G401 (cell line): ENCODE measurements at regions not wholly inside any gene's neighbourhood (a gene's known extent, or its start where the extent isn't known, plus 50 kb on each side); places are given as distances from the start of the nearest gene placed in this dataset.

Experiments
- DNase-seq: peaks from one replicate; pipeline ENCODE4 v3.0.0-alpha.2; 2015; ENCODE audit warnings: low spot score
- in situ Hi-C: cut with HindIII; loops from 2 replicates; pipeline ENCODE4 v1.10.0; 2016; ENCODE audit warnings: low sequenced_read_pairs, mixed read lengths

DNA sequence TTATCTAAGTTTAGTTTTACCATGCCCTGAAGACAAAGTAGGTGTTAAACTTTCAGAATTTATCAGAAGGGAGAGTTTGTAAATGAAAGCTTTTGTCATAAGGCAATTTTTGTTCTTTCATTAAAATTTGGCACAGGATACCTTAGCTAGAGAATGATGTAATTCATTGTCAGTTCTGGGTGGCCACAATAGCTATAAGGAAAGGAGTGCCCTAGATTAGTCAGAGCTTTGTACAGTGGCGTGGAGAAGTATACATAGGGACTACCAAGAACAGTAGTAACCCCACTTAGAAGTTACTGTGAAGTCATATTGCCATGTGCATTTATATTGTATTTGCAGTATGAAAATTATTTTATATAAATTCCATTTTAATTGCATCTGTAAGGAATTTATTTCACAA, 126.3 kb upstream of the CARD18 start:
- DNase-seq: no peak
- in situ Hi-C loops: no loop called here

DNA sequence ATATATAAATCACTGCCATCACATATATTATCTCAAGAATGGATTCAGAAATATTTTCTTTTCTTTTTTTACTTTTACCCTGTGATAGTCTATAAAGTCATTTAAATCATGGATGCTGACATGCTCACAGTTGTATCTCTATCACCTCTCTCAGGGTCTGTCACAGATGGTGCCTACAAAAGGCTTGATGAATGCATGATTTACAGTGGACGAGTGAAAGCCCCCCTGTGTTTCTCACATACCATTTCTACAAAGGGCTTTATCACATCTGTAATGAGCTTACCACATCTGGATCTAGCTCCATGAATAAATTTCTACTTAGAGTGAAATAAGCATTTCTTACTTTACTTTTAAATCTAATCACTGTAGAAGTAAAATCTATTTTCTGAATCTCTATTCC, 121.4 kb upstream of the CARD18 start:
- DNase-seq: no peak
- in situ Hi-C loops: no loop called here

DNA sequence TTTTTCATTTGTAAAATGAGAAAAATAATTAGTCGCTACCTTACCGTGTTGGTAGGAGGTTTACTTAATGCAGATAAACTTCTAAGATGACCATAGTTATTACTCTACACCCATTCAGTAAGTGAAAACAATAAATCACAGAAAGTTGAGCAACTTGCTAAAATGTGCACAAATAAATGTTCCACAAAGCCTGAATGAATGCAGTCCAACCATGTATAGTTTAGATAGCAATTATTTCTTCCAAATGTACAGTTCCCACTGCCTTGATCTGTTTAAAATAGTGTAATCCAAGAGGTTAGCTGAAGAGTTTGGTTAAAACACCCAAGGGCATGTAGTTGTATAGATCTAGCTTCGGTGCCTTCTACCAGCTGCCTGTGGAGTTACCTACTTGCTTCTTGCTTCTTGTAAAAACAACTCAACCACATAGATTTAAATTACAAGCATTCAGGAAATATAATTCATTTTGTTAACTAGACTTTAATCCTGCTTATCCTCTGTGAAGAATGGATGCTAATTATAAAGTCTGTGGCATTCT, 106.3 kb upstream of the CARD18 start:
- in situ Hi-C loops: no loop called here
- no peak for DNase-seq

DNA sequence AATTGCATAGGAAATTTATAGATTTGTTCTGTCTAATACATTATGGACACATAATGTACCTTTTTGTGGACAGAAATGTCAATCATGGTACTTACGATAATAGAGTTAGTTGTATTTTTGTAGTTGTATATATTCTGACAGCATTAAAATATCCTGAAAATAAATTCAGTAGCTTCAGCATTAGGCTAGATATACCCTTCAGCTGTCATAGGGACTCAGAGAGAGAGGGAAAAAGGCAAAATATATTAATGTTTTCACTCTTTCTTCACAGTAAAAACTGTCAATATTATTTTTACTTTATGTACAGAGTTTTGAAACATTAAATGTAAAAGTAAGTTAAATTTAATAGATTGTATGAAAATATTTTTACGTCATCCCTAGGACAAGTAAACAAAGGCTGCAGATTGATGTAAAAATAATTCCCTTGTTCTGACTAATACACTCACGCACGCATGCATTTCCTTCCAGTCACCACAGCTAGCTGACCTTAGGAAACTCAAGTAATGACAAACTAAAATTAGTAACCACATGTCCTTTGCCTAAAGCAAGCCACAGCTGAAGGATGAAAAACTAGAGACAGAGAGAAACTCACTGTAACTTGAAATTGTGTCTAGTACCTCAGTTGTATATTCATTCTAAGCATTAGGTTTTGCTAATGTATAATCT, 104.7 kb upstream of the CARD18 start:
- DNase-seq: no peak
- in situ Hi-C loops: no loop called here

DNA sequence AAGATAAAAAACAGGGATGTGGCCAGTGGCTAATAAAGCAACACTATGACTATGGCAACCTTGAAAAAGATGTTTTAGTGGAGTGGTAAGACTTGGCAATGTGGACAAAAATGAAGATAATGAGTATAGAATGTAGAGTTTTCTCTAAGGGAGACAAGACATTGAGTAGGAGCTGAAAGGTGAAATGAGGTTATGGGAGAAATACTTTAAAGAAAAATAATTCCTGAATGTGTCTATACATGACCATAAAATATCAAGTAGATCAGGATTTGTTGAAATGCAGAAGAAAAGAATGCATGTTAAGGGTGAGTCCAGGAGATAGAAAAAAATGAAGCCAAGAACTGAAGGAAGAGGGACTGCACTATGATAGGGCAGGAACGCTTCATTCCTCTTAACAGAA, 101.6 kb upstream of the CARD18 start:
- in situ Hi-C loops: no loop called here
- no peak for DNase-seq

DNA sequence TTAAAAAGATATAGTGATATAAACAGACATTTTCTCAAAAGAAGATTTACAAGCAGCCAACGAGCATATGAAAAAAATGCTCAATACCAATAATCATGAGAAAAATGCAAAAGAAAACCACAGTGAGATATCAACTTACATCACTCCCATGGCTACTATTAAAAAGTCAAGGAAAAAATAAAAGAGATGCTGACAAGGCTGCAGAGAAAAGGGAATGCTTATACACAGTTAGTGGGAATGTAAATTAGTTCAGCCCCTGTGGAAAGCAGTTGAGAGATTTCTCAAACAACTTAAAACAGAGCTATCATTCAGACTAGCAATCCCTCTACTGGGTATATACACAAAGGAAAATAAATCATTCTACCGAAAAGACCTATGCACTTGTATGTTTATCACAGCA, 97.1 kb upstream of the CARD18 start:
- in situ Hi-C loops: no loop called here
- no peak for DNase-seq

DNA sequence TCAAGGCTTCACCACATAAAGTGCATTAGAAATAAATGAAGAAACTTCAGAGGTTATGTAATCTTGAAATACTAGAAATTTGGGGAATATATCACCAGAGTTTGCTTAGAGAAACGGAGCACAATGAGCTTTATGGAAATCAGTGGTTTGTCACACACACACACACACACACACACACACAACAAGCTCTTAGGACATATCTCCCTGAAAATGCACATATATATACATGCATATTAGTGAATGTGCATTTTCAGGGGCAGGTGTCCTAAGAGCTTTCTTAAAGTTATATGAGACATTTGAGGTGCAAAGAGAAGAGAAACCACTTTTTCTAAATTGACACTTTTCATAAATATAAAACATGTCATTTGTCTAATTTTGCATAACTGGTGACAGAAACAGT, 93.7 kb upstream of the CARD18 start:
- in situ Hi-C loops: no loop called here
- DNase-seq: no peak

DNA sequence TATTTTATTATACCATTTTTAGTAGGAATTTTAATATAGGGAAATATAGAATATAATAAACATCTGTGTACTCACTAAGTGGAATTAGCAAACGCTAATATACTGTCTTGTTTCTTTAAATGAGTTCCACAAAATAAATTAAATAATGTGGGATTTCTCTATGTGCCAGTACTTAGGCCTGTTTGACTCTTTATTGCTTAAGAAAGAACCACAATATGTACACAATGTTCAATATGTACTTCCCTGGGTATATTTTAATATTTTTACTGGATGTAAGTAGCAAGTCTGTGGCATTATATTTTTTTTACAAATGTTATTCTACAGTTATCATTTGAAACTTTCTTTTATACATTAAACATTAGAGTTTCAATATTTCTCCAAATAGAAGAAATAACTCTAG, 92.5 kb upstream of the CARD18 start:
- in situ Hi-C loops: no loop called here
- DNase-seq: no peak

DNA sequence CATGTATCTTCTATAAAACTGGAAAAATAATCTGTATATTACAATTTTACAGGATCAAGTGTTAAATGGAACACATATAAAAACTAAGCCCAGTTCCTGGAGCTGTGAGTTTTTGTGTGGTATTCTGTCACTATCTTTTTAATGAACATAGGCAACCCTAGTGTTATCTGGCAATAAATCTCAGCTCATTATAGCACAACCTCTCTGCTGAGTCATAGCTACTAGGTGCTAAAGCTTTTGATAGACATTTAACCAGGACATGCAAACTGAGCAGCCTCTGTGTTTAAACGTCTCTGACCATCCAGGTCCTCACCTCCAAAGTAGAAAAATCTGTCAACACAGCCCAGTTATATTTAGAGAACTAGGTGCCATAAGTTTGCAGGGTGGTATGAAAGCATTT, 91.0 kb upstream of the CARD18 start:
- no peak for DNase-seq

DNA sequence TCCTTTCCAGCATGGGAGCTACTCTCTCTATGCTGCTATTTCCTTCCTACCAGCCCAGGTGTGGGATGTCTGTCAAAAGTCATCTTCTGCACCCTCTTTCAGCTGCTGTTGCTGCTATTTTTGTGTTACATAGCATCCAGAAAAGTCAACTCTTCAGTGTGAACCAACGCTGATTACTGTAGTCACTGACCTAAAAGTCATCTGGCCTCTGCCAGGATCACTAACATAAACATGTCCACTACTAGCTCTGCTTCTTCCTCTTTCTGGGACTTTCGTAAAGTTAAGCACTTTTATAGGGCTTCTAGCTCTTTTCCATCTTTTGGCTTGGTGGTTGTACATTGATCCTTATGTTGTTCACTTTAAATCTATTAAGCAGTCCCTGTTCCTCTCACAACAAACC, 90.2 kb upstream of the CARD18 start:
- no peak for DNase-seq
- in situ Hi-C loops: no loop called here

More for the DNA sequence above, 91.0 kb upstream of the CARD18 start:
- in situ Hi-C loops: no loop called here

DNA sequence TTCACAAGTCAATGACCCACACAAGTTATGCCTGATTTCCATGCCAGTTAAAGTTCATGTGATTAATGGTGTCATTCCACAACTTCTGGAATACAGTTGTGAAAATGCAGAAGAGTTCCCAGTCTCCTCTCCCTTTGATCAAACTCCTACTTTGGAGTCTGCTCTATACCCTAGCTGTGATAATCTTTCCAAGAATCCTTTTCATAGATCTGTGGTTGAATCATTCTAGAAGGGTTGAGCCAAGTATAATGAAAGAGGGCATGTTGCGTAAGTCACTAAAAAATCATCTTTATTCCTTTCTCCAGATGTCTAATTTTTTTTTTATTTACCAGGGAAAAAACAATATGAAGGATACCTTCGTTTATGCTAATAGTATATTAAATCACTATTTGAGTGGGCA, 89.7 kb upstream of the CARD18 start:
- DNase-seq: no peak
- in situ Hi-C loops: no loop called here

DNA sequence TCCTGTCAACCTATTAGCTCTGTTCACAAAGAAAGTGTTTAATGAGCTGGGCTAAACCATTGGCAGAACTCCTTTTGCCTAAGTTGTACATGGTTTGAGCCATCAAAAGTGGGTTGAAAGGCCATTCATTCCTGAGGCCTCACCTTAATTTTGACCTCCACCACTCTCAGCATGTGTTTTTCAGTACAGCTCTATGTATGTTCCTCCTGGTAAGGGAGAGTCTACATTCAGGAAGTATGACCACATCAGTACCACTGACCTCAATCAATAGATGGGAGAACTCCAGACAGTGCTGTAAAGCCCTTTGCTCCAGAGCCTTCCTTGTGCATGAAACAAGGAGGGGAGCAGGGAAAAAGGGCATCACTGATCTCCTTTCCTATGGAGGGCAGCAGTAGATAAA, 87.8 kb upstream of the CARD18 start:
- in situ Hi-C loops: no loop called here
- no peak for DNase-seq

DNA sequence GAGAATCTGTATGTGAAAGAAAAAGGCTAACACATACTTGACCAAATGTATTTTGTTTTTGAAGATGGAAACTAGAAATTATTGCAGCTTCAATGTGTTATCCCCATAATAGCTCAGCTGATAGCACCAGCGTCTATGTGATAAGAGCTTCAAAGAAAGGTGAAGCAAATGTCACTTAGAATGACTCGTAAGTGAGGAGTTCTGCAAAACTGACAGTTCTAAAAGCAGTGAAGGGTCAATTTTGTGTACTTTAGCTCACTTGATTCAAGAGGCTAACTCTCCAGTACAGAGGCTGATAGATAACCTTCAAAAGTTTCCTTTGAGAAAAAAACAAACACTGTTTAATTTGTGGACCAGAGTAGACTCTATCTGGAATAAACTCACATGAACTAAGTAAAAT, 87.2 kb upstream of the CARD18 start:
- DNase-seq: no peak
- in situ Hi-C loops: no loop called here

DNA sequence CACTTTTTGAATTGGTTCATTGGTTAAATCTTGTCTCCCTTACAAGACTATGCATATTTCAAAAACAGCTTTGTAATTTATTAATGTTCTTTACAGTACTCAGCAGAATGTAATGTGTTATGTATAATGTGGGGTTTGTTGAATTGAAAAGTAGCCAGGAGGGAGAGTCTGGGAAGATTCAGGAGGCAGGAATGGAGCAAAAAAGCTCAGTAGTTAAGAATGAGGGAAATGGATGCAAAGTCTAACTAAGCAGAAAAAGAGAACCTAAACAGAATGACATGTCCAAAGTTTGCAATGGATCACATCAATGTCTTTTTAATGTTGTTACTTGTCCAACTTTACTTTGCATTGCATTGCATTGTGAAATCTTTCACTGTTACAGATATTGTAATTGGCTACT, 86.5 kb upstream of the CARD18 start:
- in situ Hi-C loops: no loop called here
- no peak for DNase-seq

DNA sequence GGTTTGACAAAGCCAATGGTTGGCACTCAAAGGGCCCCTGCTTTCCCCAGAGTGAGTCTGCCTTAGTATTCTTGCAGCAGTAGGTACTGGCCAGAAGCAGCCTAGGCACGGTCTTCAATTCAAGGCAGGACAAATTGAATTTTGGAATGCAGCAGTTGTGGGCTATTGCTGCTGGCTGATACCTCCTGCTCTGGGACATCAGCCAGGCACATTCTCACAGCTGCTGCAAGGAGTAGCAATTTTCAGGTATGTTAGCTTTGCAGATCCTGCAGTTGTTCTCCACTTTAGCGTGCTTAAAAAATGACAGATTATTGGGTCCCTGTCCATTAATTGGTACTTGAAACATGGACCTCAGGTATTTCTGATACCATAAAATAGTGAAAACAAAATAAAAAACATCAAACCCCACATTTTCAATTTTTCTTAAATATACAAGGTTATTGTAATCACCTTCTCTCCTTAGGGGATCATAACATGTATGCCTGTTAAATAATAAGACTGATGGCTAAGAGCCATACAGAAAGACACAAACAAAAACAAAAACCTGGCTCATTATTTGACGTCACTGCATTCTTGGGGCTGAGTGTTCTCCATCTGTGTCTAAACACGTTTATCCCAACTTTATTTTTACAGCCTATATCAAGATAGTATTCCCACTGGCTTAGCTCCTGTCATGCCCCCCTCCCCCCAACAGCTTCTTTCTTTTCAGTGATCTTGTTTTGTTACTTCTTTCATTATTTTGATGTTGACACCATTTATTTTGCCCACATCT, 85.1 kb upstream of the CARD18 start:
- DNase-seq: no peak
- in situ Hi-C loops: no loop called here

DNA sequence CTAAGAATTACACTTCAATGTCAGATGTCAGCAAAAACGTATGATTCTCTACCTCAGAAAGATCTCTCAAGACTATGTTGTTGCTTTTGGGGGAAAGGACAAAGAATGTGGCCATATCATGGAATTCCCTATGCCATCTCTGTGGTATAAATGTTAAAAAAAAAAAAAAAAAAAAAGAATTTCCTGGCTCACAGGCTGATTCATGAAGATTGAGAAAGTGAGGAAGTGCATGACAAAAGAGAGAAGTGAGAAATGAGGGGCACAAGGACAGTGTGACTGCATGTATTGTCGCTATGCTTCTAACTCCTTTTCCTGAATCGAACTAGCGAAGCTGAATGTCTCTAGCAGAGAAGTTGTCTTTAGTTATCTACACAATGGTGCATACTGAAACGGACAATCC, 80.6 kb upstream of the CARD18 start:
- DNase-seq: no peak
- in situ Hi-C loops: no loop called here

DNA sequence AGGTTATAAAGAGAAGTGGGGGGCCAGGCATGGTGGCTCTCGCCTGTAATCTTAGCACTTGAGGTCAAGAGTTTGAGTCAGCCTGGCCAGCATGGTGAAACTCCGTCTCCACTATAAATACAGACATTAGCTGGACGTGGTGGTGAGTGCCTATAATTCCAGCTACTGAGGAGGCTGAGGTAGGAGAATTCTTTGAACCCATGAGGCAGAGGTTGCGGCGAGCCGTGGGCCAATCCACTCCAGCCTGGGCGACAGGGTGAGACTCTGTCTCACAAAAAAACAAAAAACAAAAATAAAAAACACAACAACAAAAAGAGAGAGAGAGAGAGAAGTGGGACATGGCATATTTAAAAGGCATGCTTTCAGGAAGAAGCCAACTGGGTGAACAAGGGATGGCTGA, 80.1 kb upstream of the CARD18 start:
- in situ Hi-C loops: no loop called here

DNA sequence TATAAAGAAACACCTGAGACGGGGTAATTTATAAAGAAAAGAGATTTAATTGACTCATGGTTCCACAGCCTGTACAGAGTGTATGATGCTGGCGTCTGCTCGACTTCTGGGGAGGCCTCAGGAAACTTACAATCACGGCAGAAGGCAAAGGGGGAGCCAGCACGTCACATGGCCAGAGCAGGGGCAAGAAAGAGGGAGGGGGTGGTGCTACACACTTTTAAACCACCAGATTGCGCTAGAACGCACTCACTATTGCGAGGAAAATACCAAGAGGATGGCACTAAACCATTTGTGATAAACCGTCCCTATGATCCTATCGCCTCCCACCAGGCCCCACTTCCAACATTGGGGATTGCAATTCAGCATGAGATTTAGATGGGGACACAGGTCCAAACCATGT, 79.7 kb upstream of the CARD18 start:
- no peak for DNase-seq
- in situ Hi-C loops: no loop called here

More for the DNA sequence above, 80.1 kb upstream of the CARD18 start:
- no peak for DNase-seq

DNA sequence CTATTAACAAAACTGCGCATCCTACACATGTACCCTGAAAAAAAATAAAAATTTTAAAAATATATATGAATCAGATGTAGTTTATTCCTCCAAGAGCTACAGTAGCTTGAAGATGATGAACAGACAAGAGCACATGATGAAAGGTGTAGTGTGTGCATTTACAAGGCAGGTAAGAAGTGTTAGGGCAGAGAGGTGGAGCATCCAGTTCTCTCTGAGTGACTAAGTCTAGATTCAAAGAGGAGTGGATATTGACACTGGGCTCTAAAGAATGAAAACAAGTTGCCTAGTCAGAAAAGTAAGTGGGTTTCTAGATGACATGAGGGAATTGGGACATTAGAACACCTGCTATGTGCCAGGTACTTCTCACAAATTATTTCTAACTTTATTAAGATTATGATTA, 76.0 kb upstream of the CARD18 start:
- no peak for DNase-seq
- in situ Hi-C loops: no loop called here

DNA sequence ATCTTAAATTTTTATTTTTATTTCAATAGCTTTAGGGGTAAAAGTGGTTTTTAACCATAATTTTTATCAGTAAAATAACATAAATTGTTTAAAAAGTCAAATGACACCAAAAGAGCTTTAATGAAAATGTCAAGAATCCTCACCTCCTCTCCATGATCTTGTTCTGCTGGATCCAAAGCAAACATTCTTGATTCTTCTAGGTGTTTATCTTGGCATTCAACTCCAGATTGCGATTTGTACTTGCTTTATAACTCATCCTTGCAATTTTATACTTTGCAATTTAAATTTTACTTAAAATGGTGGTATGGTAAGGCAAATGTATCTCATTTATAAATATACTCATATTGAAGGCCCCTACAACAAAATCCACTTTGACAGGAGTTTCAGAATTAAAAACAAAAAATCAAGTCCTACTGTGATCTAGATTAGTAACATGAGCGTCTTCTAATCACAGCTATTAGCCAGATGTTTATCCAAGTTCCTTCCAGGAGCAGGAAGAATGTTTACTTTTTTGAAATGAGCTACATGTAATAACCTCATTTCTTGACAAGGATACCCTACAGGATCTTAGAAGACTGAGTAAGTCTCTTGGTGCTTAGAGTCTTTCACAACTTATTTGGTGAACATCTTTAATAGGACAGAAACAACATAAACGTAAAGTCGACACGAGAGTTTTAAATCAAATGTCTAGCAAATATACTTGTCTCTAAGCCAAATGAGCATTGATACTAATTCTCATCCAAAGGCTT, 72.4 kb upstream of the CARD18 start:
- no peak for DNase-seq
- in situ Hi-C loops: no loop called here
